ENCODE measurements at regions not wholly inside any gene's neighbourhood (a gene's known extent, or its start where the extent isn't known, plus 50 kb on each side); places are given as distances from the start of the nearest gene placed in this dataset.

GRCh38 chr14:101234244-101234937 is 326.9 kb upstream of the DIO3 start:
- no peak overlapping the region for H3K9ac ChIP-seq
- WGBS (ENCODE audit: low lambda C conversion rate): 80% methylated on average over 23 of the region's 23 CpGs
- H3K4me3 ChIP-seq (ENCODE audit: low read depth in 2 of 2, low read length in 1 of 2): no peak overlapping the region
- H3K27ac ChIP-seq (ENCODE audit: low read depth in 2 of 2, low read length in 1 of 2): peak overlapping the region in 1 of 2 experiments; percentile 58; a peak in 1 of 4 replicates
- TF ChIP-seq USF2 (IDR thresholded peaks at IDR 0.05; ENCODE audit: borderline replicate concordance, low read depth, low read length) (no peak), TAF1 (IDR thresholded peaks at IDR 0.05; ENCODE audit: borderline replicate concordance, low read depth, low read length) (no peak), MXI1 (IDR thresholded peaks at IDR 0.05; ENCODE audit: low read depth, low read length) (no peak), YY1 (IDR thresholded peaks at IDR 0.05; ENCODE audit: low read depth) (no peak)
- H3K79me2 ChIP-seq (ENCODE audit: insufficient read depth): no peaks in the 10 kb centered on the region
- H3K4me1 ChIP-seq (ENCODE audit: control insufficient read depth in 1 of 2, insufficient read depth in 2 of 2, low read depth in 1 of 2, low read length in 1 of 2): peaks cover 0 to 40% of the 10 kb centered on the region in 2 experiments; a peak in 1 of 4 replicates
- no peaks in the 10 kb centered on the region for H3K9me3 ChIP-seq
- no peak for DNase-seq
- H3K9me2 ChIP-seq: no peaks in the 10 kb centered on the region
- H3K27me3 ChIP-seq (ENCODE audit: insufficient read depth): no peaks in the 10 kb centered on the region
- H2AFZ ChIP-seq (ENCODE audit: low read depth): no peak overlapping the region
- H3K36me3 ChIP-seq (replicated peaks in 1 of 2; ENCODE audit: control insufficient read depth in 1 of 2, insufficient read depth in 2 of 2, low read length in 1 of 2): no peaks in the 10 kb centered on the region
- no peak overlapping the region for H3K4me2 ChIP-seq
- no peaks in the 10 kb centered on the region for H4K20me1 ChIP-seq (ENCODE audit: insufficient read depth)
- no peaks in the 10 kb centered on the region for H3F3A ChIP-seq (replicated peaks; ENCODE audit: insufficient read depth)
- ChIA-PET POLR2A (interaction anchor here (0.9 to 1.8 kb wide), 9 partner anchors 103 to 496 kb away, joined by 3 to 6 read pairs (median 4); partner anchors contain the start of gene RTL1), CTCF (interaction anchor here (0.5 to 6.0 kb wide), 56 partner anchors 9 to 857 kb away, joined by 3 to 76 read pairs (median 4); partner anchors contain the start of genes DIO3 and RTL1)

- no peaks in the 10 kb centered on the region for H3K36me3 ChIP-seq (replicated peaks in 1 of 2; ENCODE audit: control insufficient read depth in 1 of 2, insufficient read depth in 2 of 2, low read length in 1 of 2)
- no peak overlapping the region for H2AFZ ChIP-seq (ENCODE audit: low read depth)
- no peaks in the 10 kb centered on the region for H3K79me2 ChIP-seq (ENCODE audit: insufficient read depth)
- WGBS (ENCODE audit: low lambda C conversion rate): 71% methylated on average over 12 of the region's 12 CpGs
- CTCF ChIA-PET: interaction anchor here (0.5 to 6.0 kb wide), 58 partner anchors 9 to 857 kb away, joined by 3 to 76 read pairs (median 4); partner anchors contain the start of genes DIO3 and RTL1
- POLR2A ChIA-PET: interaction anchor here (0.6 to 1.8 kb wide), 12 partner anchors 9 to 496 kb away, joined by 3 to 6 read pairs (median 4); partner anchors contain the start of gene RTL1
- no peaks in the 10 kb centered on the region for H3K9me2 ChIP-seq
- no peaks in the 10 kb centered on the region for H3K27me3 ChIP-seq (ENCODE audit: insufficient read depth)
- peak overlapping the region in 1 of 2 experiments; percentile 58; a peak in 1 of 4 replicates for H3K27ac ChIP-seq (ENCODE audit: low read depth in 2 of 2, low read length in 1 of 2)
- H3K9ac ChIP-seq: no peak overlapping the region
- H3K4me1 ChIP-seq (ENCODE audit: control insufficient read depth in 1 of 2, insufficient read depth in 2 of 2, low read depth in 1 of 2, low read length in 1 of 2): peaks cover 0 to 40% of the 10 kb centered on the region in 2 experiments; a peak in 1 of 4 replicates
- TF ChIP-seq YY1 (IDR thresholded peaks at IDR 0.05; ENCODE audit: low read depth) (no peak), JUND (IDR thresholded peaks at IDR 0.05) (no peak), RAD21 (IDR thresholded peaks at IDR 0.05; ENCODE audit: low read length) (no peak), NFIC (IDR thresholded peaks at IDR 0.05; ENCODE audit: borderline replicate concordance) (no peak), TAF1 (IDR thresholded peaks at IDR 0.05; ENCODE audit: borderline replicate concordance, low read depth, low read length) (no peak), PBX3 (IDR thresholded peaks at IDR 0.05) (no peak), REST (IDR thresholded peaks at IDR 0.05; ENCODE audit: low read depth, low read length) (no peak)
- H3F3A ChIP-seq (replicated peaks; ENCODE audit: insufficient read depth): no peaks in the 10 kb centered on the region
- no peak overlapping the region for H3K4me2 ChIP-seq
- no peak overlapping the region for H3K4me3 ChIP-seq (ENCODE audit: low read depth in 2 of 2, low read length in 1 of 2)
- DNase-seq: no peak
- H3K9me3 ChIP-seq: no peaks in the 10 kb centered on the region
- H4K20me1 ChIP-seq (ENCODE audit: insufficient read depth): no peaks in the 10 kb centered on the region
These were observed 326.3 kb upstream of the DIO3 start for GRCh38 chr14:101234999-101235334.

Measured in SK-N-SH (cell line).